Panc1 (cell line): ENCODE measurements at regions not wholly inside any gene's neighbourhood (a gene's known extent, or its start where the extent isn't known, plus 50 kb on each side); places are given as distances from the start of the nearest gene placed in this dataset.
"Not testable (repeated sequence)": the region's sequence is repeated elsewhere in the genome, so short reads cannot be mapped to it uniquely, and the experiment has no call there.

Source experiments
- ATAC-seq: fragments of 200-7000 bp; cut with Tn5 transposase; 2 replicates; pipeline ENCODE4 v1.9.1; 2020; ENCODE audit warnings: mild to moderate bottlenecking, moderate library complexity
- BruUV-seq: library from RNA; stranded (reverse); fragments of 400-500 nt; replicated peaks from 2 replicates; lab custom pipeline; 2021; lab: Mats Ljungman, UMichigan
- CTCF ChIA-PET: fragments of 300-600 bp; sonication (Branson Sonifier 250); formaldehyde crosslinking; loops from one replicate; lab custom pipeline; 2022; ENCODE audit warnings: antibody characterized with exemption; lab: Charles Lee
- POLR2A ChIA-PET: fragments of 300-600 bp; sonication (Branson Sonifier 250); formaldehyde crosslinking; loops from one replicate; lab custom pipeline; 2022; ENCODE audit warnings: antibody characterized with exemption; lab: Charles Lee
- DNase-seq: peaks from one replicate; pipeline ENCODE4 v3.0.0-alpha.2; 2010; ENCODE audit warnings: low read depth, low spot score
- H3K27ac ChIP-seq: 2 replicates; pipeline ENCODE4 v1.5.1; 2011; ENCODE audit warnings: mild to moderate bottlenecking, low read length, inconsistent platforms
- H3K27me3 ChIP-seq: fragments of 200-500 bp; sonication (Bioruptor generic); 2 replicates; pipeline ENCODE4 v1.6.0; 2014; ENCODE audit warnings: low read length, inconsistent platforms; ENCODE audit not compliant: control insufficient read depth, insufficient read depth
- H3K36me3 ChIP-seq: fragments of 200-500 bp; sonication (Bioruptor generic); 2 replicates; pipeline ENCODE4 v1.5.1; 2014; ENCODE audit warnings: inconsistent platforms, mild to moderate bottlenecking, low read length, moderate library complexity; ENCODE audit not compliant: control insufficient read depth, insufficient read depth
- H3K4me1 ChIP-seq: 2 replicates; pipeline ENCODE4 v1.5.1; 2011; ENCODE audit warnings: inconsistent platforms, mild to moderate bottlenecking, low read length, moderate library complexity; ENCODE audit not compliant: control insufficient read depth, insufficient read depth
- H3K4me3 ChIP-seq, 2 experiments: 2 replicates each; pipeline ENCODE4 v1.5.1; 2011 to 2012; ENCODE audit warnings: low read depth in 2 of 2, low read length in 2 of 2, mild to moderate bottlenecking in 2 of 2, inconsistent platforms in 1 of 2, moderate library complexity in 1 of 2
- H3K9me3 ChIP-seq: fragments of 200-500 bp; sonication (Bioruptor generic); 2 replicates; pipeline ENCODE4 v1.5.1; 2014; ENCODE audit warnings: low read depth, mild to moderate bottlenecking, inconsistent platforms, low read length, moderate library complexity; ENCODE audit not compliant: control insufficient read depth, insufficient read depth
- CTCF ChIP-seq: fragments of 450-650 bp; IDR thresholded peaks from 2 replicates; pipeline ENCODE4 v1.5.1; 2017; ENCODE audit warnings: mild to moderate bottlenecking
- POLR2AphosphoS5 ChIP-seq: IDR thresholded peaks from 2 replicates; pipeline ENCODE4 v1.6.1; 2012; ENCODE audit warnings: mild to moderate bottlenecking, low read depth, low read length, moderate library complexity
- REST ChIP-seq, 2 experiments: IDR thresholded peaks; 2 replicates each; pipeline ENCODE4 v1.6.1; 2011 to 2012; ENCODE audit warnings: low read depth in 2 of 2, control low read depth in 1 of 2, low read length in 1 of 2, mild to moderate bottlenecking in 1 of 2, moderate library complexity in 1 of 2; ENCODE audit not compliant: insufficient read depth in 1 of 2
- SIN3A ChIP-seq: IDR thresholded peaks from 2 replicates; pipeline ENCODE4 v1.6.1; 2012; ENCODE audit warnings: low read depth, mild to moderate bottlenecking, low read length, moderate library complexity, borderline replicate concordance; ENCODE audit not compliant: insufficient read depth
- TCF7L2 ChIP-seq: IDR thresholded peaks from 2 replicates; pipeline ENCODE4 v1.6.1; 2011; ENCODE audit warnings: mild to moderate bottlenecking, low read depth, low read length, inconsistent platforms
- in situ Hi-C: cut with HindIII; loops from 2 replicates; pipeline ENCODE4 v1.10.0; 2016; ENCODE audit warnings: low sequenced_read_pairs, low pct_unique_long_range_greater_than_20kb
- intact Hi-C: fragments of 100-400 bp; cut with micrococcal nuclease; formaldehyde crosslinking; loops from one replicate; pipeline ENCODE4 v1.10.0; 2022; ENCODE audit not compliant: unreplicated experiment

GRCh38 chr1:222906271-222906739, 91.5 kb downstream of the DISP1 start:
- H3K4me1 ChIP-seq, H3K27me3 ChIP-seq, POLR2A ChIA-PET, in situ Hi-C loops, ATAC-seq, H3K9me3 ChIP-seq, H3K27ac ChIP-seq, H3K36me3 ChIP-seq, BruUV-seq, DNase-seq, H3K4me3 ChIP-seq, CTCF ChIA-PET, intact Hi-C loops: not testable (repeated sequence)
- TF ChIP-seq CTCF = peak; percentile 21

GRCh38 chr1:222909586-222909985, 94.7 kb downstream of the DISP1 start:
- ATAC-seq (no peak), DNase-seq (no peak)
- H3K27me3 ChIP-seq = no peaks in the 10 kb centered on the region
- TF ChIP-seq CTCF = no peak
- no peak for TF ChIP-seq SIN3A
- no peak for TF ChIP-seq TCF7L2
- no peak for TF ChIP-seq POLR2AphosphoS5
- no peak for TF ChIP-seq REST (IDR thresholded peaks at IDR 0.05; ENCODE audit: insufficient read depth in 1 of 2, low read depth in 2 of 2, low read length in 1 of 2)
- ChIA-PET POLR2A (no interaction called here), CTCF (interaction anchor here (0.5 kb wide), 1 partner anchor 94 kb away, joined by 3 read pairs; no protein-coding TSS in a partner anchor)
- intact Hi-C loops (no loop called here), in situ Hi-C loops (no loop called here)
- no peak overlapping the region for H3K4me3 ChIP-seq
- no peaks in the 10 kb centered on the region for H3K36me3 ChIP-seq
- BruUV-seq = no TSS peak
- H3K9me3 ChIP-seq = no peaks in the 10 kb centered on the region
- H3K4me1 ChIP-seq = no peaks in the 10 kb centered on the region
- H3K27ac ChIP-seq = no peak overlapping the region
